ENCODE measurements at regions not wholly inside any gene's neighbourhood (a gene's known extent, or its start where the extent isn't known, plus 50 kb on each side); places are given as distances from the start of the nearest gene placed in this dataset.

- TF ChIP-seq ZFX (IDR thresholded peaks at IDR 0.05) (no peak), CTCF (conservative IDR thresholded peaks at IDR 0.05) (no peak)
Observed at GRCh38 chr4:124874172-124874450, 161.6 kb upstream of the ANKRD50 start.

GRCh38 chr4:124873361-124874171, 161.0 kb upstream of the ANKRD50 start:
- no peak overlapping the region for H3K27ac ChIP-seq
- TF ChIP-seq ZFX (IDR thresholded peaks at IDR 0.05) (no peak), CTCF (conservative IDR thresholded peaks at IDR 0.05) (no peak)

More at GRCh38 chr4:124874172-124874450, 161.6 kb upstream of the ANKRD50 start:
- no peak overlapping the region for H3K27ac ChIP-seq

GRCh38 chr4:124872659-124873058, 160.1 kb upstream of the ANKRD50 start:
- TF ChIP-seq CTCF (conservative IDR thresholded peaks at IDR 0.05) = no peak
- TF ChIP-seq ZFX (IDR thresholded peaks at IDR 0.05) = no peak
- H3K27ac ChIP-seq = no peak overlapping the region

- TF ChIP-seq ZFX (IDR thresholded peaks at IDR 0.05) (no peak), CTCF (conservative IDR thresholded peaks at IDR 0.05) (no peak)
- no peak overlapping the region for H3K27ac ChIP-seq
Observed at GRCh38 chr4:124869961-124870495, 157.5 kb upstream of the ANKRD50 start.

GRCh38 chr4:124868495-124868894, 156.0 kb upstream of the ANKRD50 start:
- TF ChIP-seq ZFX (IDR thresholded peaks at IDR 0.05) (no peak), CTCF (conservative IDR thresholded peaks at IDR 0.05) (no peak)
- H3K27ac ChIP-seq = no peak overlapping the region

GRCh38 chr4:124867536-124867935, 155.0 kb upstream of the ANKRD50 start:
- TF ChIP-seq ZFX (IDR thresholded peaks at IDR 0.05) = no peak
- no peak for TF ChIP-seq CTCF (conservative IDR thresholded peaks at IDR 0.05)
- H3K27ac ChIP-seq = no peak overlapping the region

- no peak overlapping the region for H3K27ac ChIP-seq
- TF ChIP-seq CTCF (conservative IDR thresholded peaks at IDR 0.05) (no peak), ZFX (IDR thresholded peaks at IDR 0.05) (no peak)
Observed at GRCh38 chr4:124866301-124866700, 153.8 kb upstream of the ANKRD50 start.
